ENCODE measurements at regions not wholly inside any gene's neighbourhood (a gene's known extent, or its start where the extent isn't known, plus 50 kb on each side); places are given as distances from the start of the nearest gene placed in this dataset.
A peak's percentile ranks its signal among the peaks of the same experiment; 100 is the strongest.

DNA sequence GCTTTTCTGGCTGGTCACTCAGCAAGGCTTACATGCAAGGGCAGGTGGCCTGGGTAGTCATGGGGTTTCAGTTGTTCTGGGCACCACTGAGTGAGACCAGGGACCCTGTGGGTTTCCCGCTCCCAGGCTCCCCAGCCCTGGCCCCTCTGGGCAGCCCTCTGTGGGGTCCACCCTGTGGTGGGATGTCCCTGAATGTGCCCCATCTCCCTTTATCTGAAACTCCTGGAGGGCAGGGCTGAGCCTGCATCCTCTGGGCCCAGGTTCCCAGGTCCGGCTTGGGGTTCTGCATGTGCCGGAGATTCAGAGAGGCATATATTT, 1041.0 kb downstream of the BRD1 start:
- Histone ChIP-seq H3K4me1 (ENCODE audit: control insufficient read depth in 1 of 2, insufficient read depth in 2 of 2, low read length in 2 of 2) (peaks cover 4 to 6% of the 10 kb centered on the region in 2 donors), H3K36me3 (ENCODE audit: control insufficient read depth in 1 of 2, insufficient read depth in 2 of 2, low read length in 2 of 2) (no peaks in the 10 kb centered on the region), H3K4me3 (ENCODE audit: low read depth in 1 of 2, low read length in 2 of 2) (no peak overlapping the region), H3K27me3 (ENCODE audit: control insufficient read depth in 1 of 2, insufficient read depth in 2 of 2, low read length in 2 of 2) (no peaks in the 10 kb centered on the region), H3K9me3 (ENCODE audit: control insufficient read depth in 1 of 2, low read length in 2 of 2) (no peaks in the 10 kb centered on the region), H3K9ac (ENCODE audit: low read depth in 1 of 2, low read length in 2 of 2) (no peak overlapping the region), H3K27ac (ENCODE audit: low read depth, low read length) (no peak overlapping the region)

DNA sequence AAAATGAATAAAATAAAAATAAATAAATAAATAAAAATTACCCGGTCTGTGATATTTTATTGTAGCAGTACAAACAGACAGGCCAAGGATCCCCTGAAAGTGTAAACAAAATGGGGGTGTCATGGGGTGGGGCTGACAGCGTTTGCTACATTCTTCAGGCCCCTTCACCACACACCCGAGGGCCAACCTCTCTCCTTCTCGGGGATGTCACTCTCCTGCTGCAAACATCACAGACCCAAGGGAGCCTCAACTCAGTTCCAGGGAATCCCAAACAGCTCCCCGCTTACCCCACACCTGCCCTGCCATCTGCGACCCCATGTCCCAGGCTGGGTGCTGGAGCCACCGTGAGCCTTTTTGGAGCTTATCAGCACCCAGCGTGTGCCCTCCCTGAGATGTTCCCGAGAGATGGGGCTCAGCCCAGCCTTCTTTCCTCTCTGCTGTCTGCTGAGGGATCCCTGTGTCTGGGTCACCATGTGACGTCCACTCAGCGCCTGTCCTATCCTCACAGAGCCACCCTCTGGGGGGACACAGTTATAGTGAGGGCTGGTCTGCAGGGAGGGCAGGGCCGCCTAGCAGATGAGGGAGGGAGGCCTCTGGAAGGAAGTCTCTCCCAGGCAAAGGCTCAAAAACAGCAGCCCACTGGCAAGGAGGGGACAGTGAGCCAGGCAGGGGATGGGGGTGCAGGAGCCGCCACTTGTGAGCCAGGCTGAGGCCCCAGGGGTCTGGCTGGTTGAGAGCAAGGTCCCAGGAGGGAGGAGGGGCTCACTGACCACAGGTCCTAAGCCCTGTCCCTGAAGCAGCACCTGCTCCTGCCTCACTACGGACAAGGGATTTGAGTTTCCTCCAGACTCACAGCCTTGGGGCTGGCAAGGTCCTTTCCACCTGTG, 1041.6 kb downstream of the BRD1 start:
- H3K4me1 ChIP-seq (ENCODE audit: control insufficient read depth in 1 of 2, insufficient read depth in 2 of 2, low read length in 2 of 2) = peaks cover 4 to 6% of the 10 kb centered on the region in 2 donors
- H3K9me3 ChIP-seq (ENCODE audit: control insufficient read depth in 1 of 2, low read length in 2 of 2) = no peaks in the 10 kb centered on the region
- no peak overlapping the region for H3K9ac ChIP-seq (ENCODE audit: low read depth in 1 of 2, low read length in 2 of 2)
- H3K27me3 ChIP-seq (ENCODE audit: control insufficient read depth in 1 of 2, insufficient read depth in 2 of 2, low read length in 2 of 2) = no peaks in the 10 kb centered on the region
- no peak overlapping the region for H3K27ac ChIP-seq (ENCODE audit: low read depth, low read length)
- no peaks in the 10 kb centered on the region for H3K36me3 ChIP-seq (ENCODE audit: control insufficient read depth in 1 of 2, insufficient read depth in 2 of 2, low read length in 2 of 2)
- no peak overlapping the region for H3K4me3 ChIP-seq (ENCODE audit: low read depth in 1 of 2, low read length in 2 of 2)

DNA sequence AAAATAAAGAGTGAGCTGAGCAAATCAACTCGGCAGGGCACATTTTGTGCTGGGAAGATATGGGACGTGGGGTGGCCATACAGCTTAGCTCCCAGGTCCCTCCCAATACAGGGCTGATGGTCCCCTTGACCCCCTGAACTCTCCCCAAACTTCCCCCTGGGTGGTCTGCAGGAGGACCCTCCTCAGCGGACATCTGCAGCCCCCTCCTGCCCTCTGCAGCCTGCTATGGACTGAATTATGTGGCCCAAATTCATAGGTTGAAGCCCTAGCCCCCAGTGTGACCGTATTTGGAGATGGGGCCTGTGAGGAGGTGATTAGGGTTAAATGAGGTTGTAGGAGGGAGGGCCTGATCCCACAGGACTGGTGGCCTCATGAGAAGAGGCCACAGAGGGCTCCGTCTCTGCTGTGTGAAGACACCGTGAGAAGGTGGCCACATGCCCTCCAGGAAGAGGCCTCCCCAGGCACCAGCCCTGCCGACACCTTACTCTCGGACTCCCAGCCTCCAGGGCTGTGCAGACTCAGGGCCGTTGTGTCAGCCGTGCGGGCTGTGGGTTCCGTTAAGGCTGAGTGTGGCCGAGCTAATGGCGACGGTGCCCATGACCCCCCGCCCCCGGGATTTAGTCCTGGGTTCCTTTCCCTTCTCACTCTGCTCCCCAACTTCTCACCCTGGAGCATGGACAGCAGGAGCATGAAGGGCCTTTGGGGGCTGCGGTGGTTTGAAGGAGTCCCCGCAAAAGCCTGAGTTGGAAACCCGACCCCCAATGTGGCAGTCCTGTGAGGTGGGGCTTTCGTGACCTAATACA, 1042.8 kb downstream of the BRD1 start:
- peaks cover 4 to 6% of the 10 kb centered on the region in 2 donors for H3K4me1 ChIP-seq (ENCODE audit: control insufficient read depth in 1 of 2, insufficient read depth in 2 of 2, low read length in 2 of 2)
- no peak overlapping the region for H3K27ac ChIP-seq (ENCODE audit: low read depth, low read length)
- H3K9me3 ChIP-seq (ENCODE audit: control insufficient read depth in 1 of 2, low read length in 2 of 2) = no peaks in the 10 kb centered on the region
- H3K4me3 ChIP-seq (ENCODE audit: low read depth in 1 of 2, low read length in 2 of 2) = no peak overlapping the region
- no peak overlapping the region for H3K9ac ChIP-seq (ENCODE audit: low read depth in 1 of 2, low read length in 2 of 2)
- no peaks in the 10 kb centered on the region for H3K36me3 ChIP-seq (ENCODE audit: control insufficient read depth in 1 of 2, insufficient read depth in 2 of 2, low read length in 2 of 2)
- no peaks in the 10 kb centered on the region for H3K27me3 ChIP-seq (ENCODE audit: control insufficient read depth in 1 of 2, insufficient read depth in 2 of 2, low read length in 2 of 2)

DNA sequence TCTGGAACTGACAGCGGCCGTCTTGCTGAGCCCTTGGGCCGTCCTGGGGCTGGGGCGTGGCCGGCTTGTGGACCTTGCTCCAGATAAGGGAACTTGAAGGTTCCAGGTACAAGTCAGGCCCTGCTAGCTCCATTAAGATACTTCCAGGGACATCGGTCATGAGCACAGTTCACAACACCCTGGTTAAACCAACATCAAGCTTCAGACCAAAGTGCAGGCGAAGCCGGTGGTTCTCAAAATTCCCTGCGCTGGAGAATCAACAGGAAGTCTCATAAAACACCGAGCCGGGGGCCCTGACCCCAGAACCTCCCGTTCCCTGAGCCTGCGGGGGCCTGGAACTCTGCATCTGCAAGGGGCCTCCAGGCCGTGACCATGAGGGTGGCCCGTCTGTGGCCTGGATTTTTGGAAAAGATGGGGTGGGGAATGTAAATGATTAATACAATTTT, 1043.8 kb downstream of the BRD1 start:
- Histone ChIP-seq H3K36me3 (ENCODE audit: control insufficient read depth in 1 of 2, insufficient read depth in 2 of 2, low read length in 2 of 2) (no peaks in the 10 kb centered on the region), H3K27me3 (ENCODE audit: control insufficient read depth in 1 of 2, insufficient read depth in 2 of 2, low read length in 2 of 2) (no peaks in the 10 kb centered on the region), H3K27ac (ENCODE audit: low read depth, low read length) (no peak overlapping the region), H3K9ac (ENCODE audit: low read depth in 1 of 2, low read length in 2 of 2) (no peak overlapping the region), H3K9me3 (ENCODE audit: control insufficient read depth in 1 of 2, low read length in 2 of 2) (no peaks in the 10 kb centered on the region), H3K4me3 (ENCODE audit: low read depth in 1 of 2, low read length in 2 of 2) (peak overlapping the region in 1 of 2 donors; percentile 7), H3K4me1 (ENCODE audit: control insufficient read depth in 1 of 2, insufficient read depth in 2 of 2, low read length in 2 of 2) (peaks cover 4 to 6% of the 10 kb centered on the region in 2 donors)

DNA sequence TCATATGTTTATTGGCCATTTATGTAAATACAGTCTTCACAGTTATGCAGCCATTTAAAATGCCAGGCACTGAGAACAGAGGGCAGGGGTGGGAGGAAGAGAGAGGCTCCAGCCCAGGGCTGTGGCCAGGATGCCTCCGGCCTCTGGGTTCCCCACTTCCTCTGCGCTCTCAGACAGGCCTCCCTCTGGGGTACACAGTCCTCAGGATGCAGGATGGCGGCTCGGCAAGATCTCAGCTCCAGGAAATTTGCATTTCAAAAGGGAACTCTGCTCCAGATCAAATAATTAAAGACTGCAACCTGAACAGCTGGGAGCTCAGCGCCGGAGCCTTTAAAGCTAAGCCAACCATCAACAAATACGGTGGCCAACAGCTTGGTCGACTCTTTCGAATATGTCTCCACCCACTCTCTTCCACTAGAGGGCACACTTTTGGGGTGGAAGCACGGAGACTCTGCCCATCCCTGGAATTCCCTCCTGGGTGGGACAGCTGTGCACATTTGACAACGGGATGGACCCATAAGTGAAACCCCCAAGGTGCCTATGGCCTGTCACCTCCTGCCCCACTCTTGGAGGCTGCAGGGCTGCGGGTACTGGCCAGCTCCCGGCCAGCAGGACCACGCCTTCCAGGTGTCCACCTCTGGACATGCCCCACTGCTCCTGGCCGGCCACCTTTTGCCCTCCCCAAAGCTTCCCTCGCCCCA, 1044.7 kb downstream of the BRD1 start:
- no peaks in the 10 kb centered on the region for H3K9me3 ChIP-seq (ENCODE audit: control insufficient read depth in 1 of 2, low read length in 2 of 2)
- H3K4me3 ChIP-seq (ENCODE audit: low read depth in 1 of 2, low read length in 2 of 2) = no peak overlapping the region
- peaks cover 4 to 6% of the 10 kb centered on the region in 2 donors for H3K4me1 ChIP-seq (ENCODE audit: control insufficient read depth in 1 of 2, insufficient read depth in 2 of 2, low read length in 2 of 2)
- H3K36me3 ChIP-seq (ENCODE audit: control insufficient read depth in 1 of 2, insufficient read depth in 2 of 2, low read length in 2 of 2) = no peaks in the 10 kb centered on the region
- no peak overlapping the region for H3K9ac ChIP-seq (ENCODE audit: low read depth in 1 of 2, low read length in 2 of 2)
- no peaks in the 10 kb centered on the region for H3K27me3 ChIP-seq (ENCODE audit: control insufficient read depth in 1 of 2, insufficient read depth in 2 of 2, low read length in 2 of 2)
- H3K27ac ChIP-seq (ENCODE audit: low read depth, low read length) = no peak overlapping the region

DNA sequence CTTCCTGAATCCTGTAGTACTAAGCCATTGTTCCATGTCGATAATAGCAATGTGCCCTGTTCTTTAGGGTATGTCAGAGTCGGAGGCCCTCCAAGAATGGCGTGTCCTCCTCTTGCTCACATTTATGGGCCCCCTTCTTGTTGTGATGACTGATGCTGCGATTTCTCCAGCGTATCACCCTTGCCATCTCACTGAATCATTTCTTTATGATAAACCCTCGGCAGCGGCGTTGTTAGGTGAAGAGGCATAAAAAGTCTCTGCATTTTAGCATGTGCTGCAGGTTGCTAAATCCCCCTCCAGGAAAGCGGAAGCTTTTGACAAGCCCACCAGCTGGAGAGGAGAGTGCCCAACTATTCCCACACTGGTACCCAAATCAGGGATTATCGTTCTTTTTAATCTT, 1045.3 kb downstream of the BRD1 start:
- Histone ChIP-seq H3K36me3 (ENCODE audit: control insufficient read depth in 1 of 2, insufficient read depth in 2 of 2, low read length in 2 of 2) (no peaks in the 10 kb centered on the region), H3K4me1 (ENCODE audit: control insufficient read depth in 1 of 2, insufficient read depth in 2 of 2, low read length in 2 of 2) (peaks cover 4 to 6% of the 10 kb centered on the region in 2 donors), H3K9ac (ENCODE audit: low read depth in 1 of 2, low read length in 2 of 2) (no peak overlapping the region), H3K27ac (ENCODE audit: low read depth, low read length) (no peak overlapping the region), H3K4me3 (ENCODE audit: low read depth in 1 of 2, low read length in 2 of 2) (no peak overlapping the region), H3K27me3 (ENCODE audit: control insufficient read depth in 1 of 2, insufficient read depth in 2 of 2, low read length in 2 of 2) (no peaks in the 10 kb centered on the region), H3K9me3 (ENCODE audit: control insufficient read depth in 1 of 2, low read length in 2 of 2) (no peaks in the 10 kb centered on the region)

DNA sequence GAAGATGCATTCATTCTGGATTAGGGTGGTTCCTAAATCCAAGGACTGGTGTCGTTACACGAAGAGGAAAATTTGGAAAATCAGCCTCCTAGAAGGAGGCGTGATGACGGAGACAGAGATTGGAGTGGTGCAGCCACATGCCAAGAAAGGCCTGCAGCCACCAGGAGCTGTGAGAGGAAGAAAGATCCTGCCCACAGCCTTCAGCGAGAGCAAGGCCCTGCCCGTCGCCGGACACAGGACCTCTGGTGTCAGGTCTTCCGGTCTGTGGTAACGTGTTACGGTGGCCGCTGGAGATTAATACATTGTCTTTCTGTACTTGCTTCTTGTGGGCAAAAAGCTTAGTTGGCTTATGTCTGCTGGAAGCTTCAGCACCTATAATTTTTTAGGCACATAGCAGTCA, 1045.8 kb downstream of the BRD1 start:
- no peaks in the 10 kb centered on the region for H3K9me3 ChIP-seq (ENCODE audit: control insufficient read depth in 1 of 2, low read length in 2 of 2)
- H3K4me1 ChIP-seq (ENCODE audit: control insufficient read depth in 1 of 2, insufficient read depth in 2 of 2, low read length in 2 of 2) = peaks cover 4 to 6% of the 10 kb centered on the region in 2 donors
- H3K27me3 ChIP-seq (ENCODE audit: control insufficient read depth in 1 of 2, insufficient read depth in 2 of 2, low read length in 2 of 2) = no peaks in the 10 kb centered on the region
- no peaks in the 10 kb centered on the region for H3K36me3 ChIP-seq (ENCODE audit: control insufficient read depth in 1 of 2, insufficient read depth in 2 of 2, low read length in 2 of 2)
- no peak overlapping the region for H3K9ac ChIP-seq (ENCODE audit: low read depth in 1 of 2, low read length in 2 of 2)
- H3K4me3 ChIP-seq (ENCODE audit: low read depth in 1 of 2, low read length in 2 of 2) = no peak overlapping the region
- H3K27ac ChIP-seq (ENCODE audit: low read depth, low read length) = no peak overlapping the region

DNA sequence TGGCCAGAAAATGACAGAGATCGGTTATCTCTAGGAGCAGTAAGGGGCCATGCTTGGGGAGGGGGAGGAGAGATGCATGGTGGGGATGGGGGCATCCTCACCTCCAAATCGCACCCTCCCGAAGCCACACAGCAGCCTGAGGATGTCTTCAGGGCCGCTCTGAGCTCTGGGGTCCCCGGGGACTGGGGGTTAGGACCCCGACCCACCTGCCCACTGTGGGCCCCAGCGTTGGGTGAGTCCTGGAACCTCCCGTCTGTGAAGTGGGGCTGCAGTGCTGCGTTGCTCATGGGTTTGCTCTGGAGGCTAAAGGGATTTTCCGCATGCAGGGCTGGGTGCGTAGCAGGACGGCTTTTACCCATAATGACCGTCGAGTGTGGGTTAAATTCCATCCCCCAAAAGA, 1046.3 kb downstream of the BRD1 start:
- no peak overlapping the region for H3K27ac ChIP-seq (ENCODE audit: low read depth, low read length)
- peaks cover 4 to 6% of the 10 kb centered on the region in 2 donors for H3K4me1 ChIP-seq (ENCODE audit: control insufficient read depth in 1 of 2, insufficient read depth in 2 of 2, low read length in 2 of 2)
- no peak overlapping the region for H3K9ac ChIP-seq (ENCODE audit: low read depth in 1 of 2, low read length in 2 of 2)
- H3K4me3 ChIP-seq (ENCODE audit: low read depth in 1 of 2, low read length in 2 of 2) = no peak overlapping the region
- peaks cover 0 to 2% of the 10 kb centered on the region in 2 donors for H3K9me3 ChIP-seq (ENCODE audit: control insufficient read depth in 1 of 2, low read length in 2 of 2)
- no peaks in the 10 kb centered on the region for H3K27me3 ChIP-seq (ENCODE audit: control insufficient read depth in 1 of 2, insufficient read depth in 2 of 2, low read length in 2 of 2)
- H3K36me3 ChIP-seq (ENCODE audit: control insufficient read depth in 1 of 2, insufficient read depth in 2 of 2, low read length in 2 of 2) = no peaks in the 10 kb centered on the region

DNA sequence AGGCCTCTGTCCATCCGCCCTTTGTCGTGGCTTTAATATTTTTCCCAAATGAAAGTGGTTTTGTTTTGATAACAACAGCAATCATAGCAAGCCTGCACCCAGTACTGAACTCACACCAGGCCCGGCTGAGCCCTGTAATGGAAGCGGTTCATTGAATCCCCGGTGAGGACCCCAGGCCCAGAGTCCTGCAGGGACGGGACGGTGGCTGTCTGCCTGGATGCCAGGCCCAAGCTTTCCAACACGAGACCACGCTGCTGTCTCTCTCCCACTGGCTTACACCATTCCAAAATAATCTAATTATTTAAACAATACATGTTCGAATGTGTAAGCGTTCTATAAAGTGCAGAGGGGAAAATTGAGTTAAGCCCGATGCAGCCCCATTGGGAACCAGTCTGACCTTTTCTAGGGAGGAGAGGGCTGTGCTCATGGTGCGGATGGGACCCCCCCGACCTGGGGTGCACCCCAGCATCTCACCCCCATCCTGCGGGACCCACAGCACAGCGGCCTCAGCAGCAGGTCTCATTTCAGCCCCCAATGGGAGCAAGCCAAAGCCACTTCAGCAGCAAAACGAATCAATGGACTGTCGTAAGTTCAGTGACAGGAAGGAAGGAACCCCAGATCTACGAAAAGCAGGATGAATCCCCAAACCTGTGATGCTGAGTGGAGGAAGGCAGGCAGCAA, 1046.9 kb downstream of the BRD1 start:
- no peaks in the 10 kb centered on the region for H3K27me3 ChIP-seq (ENCODE audit: control insufficient read depth in 1 of 2, insufficient read depth in 2 of 2, low read length in 2 of 2)
- H3K4me3 ChIP-seq (ENCODE audit: low read depth in 1 of 2, low read length in 2 of 2) = no peak overlapping the region
- peaks cover 2 to 6% of the 10 kb centered on the region in 2 donors for H3K9me3 ChIP-seq (ENCODE audit: control insufficient read depth in 1 of 2, low read length in 2 of 2)
- peaks cover 4 to 6% of the 10 kb centered on the region in 2 donors for H3K4me1 ChIP-seq (ENCODE audit: control insufficient read depth in 1 of 2, insufficient read depth in 2 of 2, low read length in 2 of 2)
- H3K27ac ChIP-seq (ENCODE audit: low read depth, low read length) = no peak overlapping the region
- H3K36me3 ChIP-seq (ENCODE audit: control insufficient read depth in 1 of 2, insufficient read depth in 2 of 2, low read length in 2 of 2) = no peaks in the 10 kb centered on the region
- no peak overlapping the region for H3K9ac ChIP-seq (ENCODE audit: low read depth in 1 of 2, low read length in 2 of 2)

Measured in duodenal mucosa (tissue), 2 donors.